HG03103 (cell line): ENCODE measurements at regions not wholly inside any gene's neighbourhood (a gene's known extent, or its start where the extent isn't known, plus 50 kb on each side); places are given as distances from the start of the nearest gene placed in this dataset.

ENCODE experiments used
- ATAC-seq: cut with Tn5 transposase; IDR thresholded peaks from one replicate; pipeline ENCODE4 v1.9.1; 2021; ENCODE audit warnings: low read depth; ENCODE audit not compliant: unreplicated experiment

DNA sequence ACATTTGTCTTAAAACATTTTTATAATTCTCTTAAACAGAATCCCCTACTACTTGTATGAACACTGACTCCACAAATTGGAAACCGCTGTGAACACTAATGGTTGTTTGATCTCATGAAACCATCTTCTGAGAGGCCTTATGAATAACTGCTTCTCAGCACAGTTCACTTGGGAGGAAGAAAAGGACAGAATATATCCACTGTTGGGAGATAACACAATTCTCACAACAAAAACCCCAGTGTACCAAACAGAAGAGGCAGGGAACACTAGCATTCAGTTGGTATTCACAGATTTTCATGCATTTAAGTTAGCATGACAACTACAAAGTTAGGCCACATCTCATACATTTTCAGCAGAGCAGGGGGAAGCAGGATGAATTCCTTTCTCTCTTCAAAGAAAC lies 89.0 kb upstream of the SELENOP start:
- ATAC-seq: no peak

DNA sequence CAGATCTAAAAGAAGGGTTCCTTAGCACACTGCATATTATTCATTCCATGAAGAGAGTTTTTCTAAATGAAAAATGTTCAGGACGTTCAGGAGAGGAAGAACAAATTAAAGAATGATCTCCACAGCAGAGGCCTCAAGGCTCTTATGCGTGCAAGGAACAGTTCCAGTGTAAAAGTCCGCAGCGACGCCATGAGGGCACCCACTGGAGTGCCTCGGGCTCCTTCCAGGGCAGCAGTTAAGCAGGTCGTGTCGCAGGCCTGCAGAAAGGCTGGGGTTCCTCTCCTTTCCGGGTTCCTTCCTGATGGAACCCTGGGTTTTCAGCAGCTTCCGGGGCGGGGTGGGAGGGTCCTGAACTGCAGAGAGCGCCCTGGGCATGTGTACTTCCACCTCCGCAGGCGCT lies 87.1 kb upstream of the SELENOP start:
- no peak for ATAC-seq

DNA sequence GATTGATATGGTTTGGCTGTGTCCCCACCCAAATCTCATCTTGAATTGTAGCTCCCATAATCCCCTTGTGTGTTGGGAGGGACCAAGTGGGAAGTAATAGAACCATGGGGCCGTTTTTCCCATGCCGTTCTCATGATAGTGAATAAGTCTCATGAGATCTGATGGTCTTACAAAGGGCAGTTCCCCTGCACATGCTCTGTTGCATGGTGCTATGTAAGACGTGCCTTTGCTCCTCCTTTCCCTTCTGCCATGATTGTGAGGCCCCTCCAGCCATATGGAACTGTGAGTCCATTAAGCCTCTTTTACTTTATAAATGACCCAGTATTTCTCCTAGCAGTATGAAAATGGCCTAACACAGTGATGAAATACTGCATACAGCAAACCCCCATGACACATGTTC lies 84.8 kb upstream of the SELENOP start:
- ATAC-seq: no peak

DNA sequence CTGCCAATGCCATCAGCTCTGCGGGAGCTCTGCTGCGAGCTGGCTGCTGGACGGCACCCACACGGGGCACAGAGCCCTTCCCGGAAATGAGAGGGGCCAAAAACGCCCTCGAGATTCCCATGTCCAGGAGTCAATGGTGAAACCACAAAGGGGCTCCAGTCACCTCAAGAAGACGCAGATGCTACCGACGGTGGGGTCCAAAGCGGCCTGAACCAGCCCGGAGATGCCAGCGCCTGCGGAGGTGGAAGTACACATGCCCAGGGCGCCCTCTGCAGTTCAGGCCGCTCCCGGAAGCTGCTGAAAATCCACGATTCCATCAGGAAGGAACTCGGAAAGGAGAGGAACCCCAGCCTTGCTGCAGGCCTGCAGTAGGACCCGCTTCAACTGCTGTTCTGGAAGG lies 82.4 kb upstream of the SELENOP start:
- no peak for ATAC-seq

DNA sequence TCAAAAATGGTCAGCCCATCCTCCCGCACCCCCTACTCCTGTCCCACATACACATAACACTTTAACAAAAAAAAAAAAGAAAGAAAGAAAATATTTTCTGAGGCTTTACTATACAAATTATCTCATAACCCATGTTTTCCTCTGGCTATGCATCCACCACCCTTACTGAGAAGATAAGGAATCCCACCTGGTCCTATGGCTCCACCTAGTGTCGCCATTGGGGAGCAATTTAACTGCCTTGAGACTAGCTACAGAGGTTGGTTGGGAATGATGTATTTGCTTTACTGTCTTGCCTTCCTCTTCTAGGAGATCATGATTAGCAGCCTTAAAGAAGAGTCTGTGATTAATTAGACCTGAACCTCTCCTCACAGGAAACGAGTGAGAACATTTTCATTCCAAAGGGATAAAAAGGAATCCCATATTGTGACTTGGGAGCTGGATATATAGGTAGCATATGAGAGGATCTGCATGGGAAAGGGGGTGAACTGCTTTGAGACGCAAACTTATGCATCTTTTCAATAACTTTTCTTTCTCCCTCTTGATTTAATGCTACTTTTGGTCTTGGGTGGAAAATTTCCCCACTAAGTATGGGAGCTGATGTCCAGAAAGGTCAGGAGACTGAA lies 77.7 kb upstream of the SELENOP start:
- ATAC-seq: peak; percentile 92

DNA sequence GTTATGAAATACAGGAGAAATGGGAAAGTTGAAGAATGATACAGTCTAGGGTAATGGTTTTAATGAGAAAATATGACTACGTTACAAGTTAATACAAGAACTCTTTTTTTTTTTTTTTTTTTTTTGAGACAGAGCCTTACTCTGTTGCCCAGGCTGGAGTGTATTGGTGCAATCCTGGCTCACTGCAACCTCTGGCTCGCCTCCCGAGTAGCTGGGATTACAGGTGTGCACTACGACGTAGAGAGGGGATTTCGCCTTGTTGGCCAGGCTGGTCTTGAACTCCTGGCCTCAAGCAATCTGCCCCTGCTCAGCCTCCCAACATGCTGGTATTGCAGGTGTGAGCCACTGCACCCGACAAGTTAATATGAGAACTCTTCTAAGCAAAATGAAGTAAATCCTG lies 77.1 kb upstream of the SELENOP start:
- ATAC-seq: no peak

DNA sequence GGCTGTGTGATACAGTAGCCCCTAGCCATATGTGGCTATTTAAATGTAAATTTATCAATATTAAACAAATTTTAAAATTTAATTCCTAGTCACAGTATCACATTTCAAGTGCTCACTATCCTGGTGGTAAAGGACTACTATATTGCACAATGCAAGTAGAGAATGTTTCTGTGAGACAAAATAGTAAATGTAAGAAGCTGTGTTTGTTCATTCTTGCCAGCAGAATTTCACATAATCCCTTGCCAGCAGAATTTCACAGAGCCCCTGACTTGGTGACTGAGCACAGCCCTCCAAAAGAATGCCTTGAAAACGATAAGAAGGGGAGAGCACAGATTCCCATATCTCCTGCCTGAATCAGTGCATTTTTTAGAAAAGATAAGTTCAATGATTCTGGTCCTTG lies 75.9 kb upstream of the SELENOP start:
- no peak for ATAC-seq

DNA sequence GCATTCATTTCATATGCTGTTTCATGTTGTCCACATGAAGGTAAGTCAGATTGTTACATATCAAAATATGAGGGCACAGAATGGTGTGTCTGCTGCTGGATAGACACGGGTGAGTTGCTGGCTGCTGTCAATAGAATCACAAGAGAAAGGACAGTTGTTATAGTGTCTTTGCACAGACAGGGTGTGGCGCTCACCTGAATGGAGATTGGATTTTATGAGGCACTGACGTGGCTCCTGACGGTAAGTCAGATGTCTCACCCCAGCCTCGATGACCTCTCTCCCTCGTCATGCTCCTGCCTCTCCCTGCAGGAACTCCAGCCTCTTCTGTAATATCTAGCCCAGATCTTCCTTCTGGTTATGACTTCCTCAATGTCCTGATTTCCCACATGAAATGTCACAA lies 75.4 kb upstream of the SELENOP start:
- no peak for ATAC-seq

DNA sequence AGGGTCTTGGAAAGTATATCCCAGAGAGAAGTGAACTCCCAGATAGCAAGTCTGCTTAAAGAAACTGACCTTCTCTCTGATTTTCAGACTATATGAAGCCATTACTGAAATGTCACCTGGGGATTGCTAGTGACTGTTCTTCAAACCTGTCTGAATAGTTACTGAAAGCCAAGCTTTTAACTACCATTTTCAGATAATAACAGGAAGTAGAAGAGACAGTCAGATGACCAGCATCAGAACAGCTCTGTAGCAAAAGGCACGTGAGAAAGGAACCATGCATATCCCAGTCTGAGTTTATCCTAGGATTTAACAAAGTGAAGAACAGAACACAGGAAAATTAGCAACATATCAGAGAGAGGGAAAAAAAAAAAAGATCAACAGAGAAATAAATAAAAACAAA lies 74.9 kb upstream of the SELENOP start:
- ATAC-seq: no peak

DNA sequence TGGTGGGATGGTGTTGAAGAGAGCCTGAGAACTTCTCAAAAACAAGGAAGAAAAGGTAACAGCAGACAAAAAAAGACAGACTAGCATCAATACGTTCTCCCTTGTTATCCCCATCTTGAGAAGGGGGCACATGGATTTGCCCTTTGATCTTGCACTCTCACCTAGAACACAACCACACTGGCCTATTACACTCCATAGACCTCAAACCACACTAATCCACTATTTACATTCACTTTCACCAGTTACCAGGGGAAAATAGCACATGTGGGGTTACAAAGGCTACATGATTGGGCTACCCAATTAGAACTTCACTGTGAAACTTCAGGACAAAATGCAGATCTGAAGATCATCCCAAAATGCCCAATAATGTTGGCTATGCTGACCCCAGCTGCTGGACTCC lies 72.6 kb upstream of the SELENOP start:
- no peak for ATAC-seq

DNA sequence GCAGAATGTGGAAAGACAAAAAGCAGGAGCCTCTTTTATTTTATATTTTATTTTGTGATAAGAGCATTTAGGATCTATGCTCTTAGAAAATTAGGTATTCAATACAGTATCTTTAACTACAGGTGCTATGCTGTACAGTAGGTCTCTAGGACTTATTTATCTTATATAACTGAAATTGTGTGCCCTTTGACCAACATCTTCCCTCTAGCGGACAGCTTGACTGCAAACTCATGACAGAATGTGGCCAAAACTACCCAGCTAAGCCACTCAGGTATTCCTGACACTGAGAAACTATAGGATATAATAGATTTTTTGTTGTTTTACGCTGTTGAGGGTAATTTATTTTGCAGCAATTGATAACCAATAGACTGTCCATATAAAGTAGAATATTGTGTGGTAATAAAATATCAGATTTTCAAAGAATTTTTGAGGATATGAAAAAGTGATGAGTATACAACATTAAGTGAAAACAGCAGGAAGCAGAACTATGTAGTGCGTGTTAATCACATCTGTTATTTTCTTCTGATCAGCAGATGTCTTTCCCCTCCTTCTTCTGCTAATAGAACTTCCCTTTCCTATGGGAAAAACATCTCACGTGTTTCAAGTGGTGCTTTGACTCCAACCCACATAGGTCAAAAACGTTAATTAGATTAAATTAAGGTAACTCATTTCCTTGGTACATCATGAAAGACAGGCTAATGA lies 69.9 kb upstream of the SELENOP start:
- ATAC-seq: no peak

DNA sequence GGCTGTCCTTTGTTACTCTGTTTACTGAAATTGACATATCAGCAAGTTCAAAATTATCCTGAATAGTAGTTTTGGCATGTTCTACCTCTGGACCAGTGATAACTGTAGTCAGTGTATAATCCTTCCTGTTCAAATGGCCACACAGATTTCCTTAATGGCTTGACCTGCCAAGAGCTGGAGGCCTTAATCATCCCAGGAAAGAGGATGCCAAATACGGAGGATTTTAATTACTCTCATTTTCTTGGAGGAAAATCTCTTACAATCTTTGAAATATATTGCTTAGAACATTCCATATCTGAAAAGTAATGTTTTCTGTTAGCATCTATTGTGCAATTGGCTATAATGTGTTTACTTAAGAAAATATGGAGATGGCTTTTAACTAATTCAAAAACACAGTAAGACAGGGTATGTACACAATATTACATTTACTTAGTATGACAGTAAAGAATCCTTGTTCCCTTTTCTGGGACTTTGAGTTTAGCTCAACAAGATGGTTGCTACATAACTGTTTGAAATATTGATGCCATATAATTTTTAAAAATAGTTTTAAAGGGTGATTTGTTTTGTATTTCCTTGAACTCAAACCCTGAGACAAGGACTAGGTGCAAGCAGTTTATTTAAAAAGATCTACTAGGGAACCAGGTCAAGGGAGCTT lies 68.9 kb upstream of the SELENOP start:
- ATAC-seq: no peak

DNA sequence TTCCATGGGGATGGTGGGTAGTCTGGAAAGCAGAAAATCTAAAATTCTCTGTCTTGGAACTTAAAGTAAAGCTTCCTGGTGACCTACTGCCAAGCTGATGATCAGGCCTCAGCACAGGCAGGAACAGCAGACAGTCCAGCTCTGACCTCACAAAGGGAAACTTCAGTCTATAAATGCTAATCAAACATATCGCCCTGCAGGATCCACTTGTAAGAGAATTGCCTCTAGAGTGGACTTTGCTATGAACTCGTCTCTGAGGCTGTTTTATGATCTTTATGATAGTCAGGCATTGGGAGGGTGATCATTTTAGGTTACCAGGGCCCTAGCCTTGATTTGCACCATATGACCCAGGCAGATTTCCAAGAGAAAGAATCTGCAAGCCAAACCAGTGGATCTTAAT lies 67.6 kb upstream of the SELENOP start:
- no peak for ATAC-seq

DNA sequence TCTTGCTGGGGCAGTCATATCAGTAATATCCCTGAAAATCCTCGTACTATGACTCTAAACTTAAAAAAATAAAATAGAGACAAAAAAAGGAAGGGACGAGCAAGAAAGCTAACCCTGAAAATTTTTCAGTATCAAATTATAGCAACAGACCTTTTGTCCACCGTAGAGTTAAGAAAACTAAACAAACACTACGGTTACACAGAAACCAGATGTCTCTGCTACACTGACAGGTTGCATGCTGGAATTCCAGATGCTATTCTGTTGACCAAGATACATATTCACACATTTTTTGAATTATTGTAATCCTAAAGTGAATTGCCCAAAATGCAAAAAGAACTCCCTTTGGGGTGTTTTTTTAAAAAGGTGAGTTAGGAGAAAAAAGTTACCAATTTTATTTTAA lies 66.9 kb upstream of the SELENOP start:
- no peak for ATAC-seq

DNA sequence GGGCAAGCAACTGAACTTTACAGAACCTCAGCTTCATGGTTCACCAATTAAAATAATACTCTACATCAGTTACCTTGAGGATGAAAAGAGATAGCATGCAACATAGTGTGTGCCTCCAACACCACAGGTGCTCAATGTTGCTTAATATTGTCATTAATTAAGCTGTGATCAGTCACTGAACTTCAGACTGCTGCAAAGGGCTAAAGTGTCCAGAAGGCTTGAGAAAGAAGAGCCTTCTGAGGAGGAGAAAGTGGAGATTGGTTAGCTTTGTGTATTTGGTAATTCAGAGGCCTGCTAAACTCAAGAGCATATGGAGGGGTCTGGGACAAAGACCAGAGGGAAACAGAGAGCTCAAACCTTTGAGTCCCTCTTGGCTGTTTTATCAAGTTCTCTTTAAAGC lies 66.3 kb upstream of the SELENOP start:
- no peak for ATAC-seq

DNA sequence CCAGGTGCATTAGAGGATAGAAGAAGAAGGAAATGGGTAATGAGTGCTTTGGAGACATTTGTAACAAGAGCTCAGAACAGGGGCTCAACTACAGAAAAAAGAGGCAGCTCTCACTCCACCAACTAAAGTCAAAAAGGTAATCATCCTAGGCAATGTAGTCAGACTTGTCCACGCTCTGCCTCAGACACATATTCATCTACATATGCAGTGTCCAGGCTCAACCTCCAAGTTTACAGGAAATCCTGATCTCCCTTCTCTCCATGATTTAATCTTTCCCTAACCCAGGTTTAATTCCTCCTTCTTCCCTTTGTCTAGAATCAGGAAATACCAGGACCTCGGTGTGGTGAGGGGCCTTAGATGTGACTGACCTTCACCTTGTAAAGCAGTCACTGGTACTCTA lies 65.7 kb upstream of the SELENOP start:
- ATAC-seq: no peak

DNA sequence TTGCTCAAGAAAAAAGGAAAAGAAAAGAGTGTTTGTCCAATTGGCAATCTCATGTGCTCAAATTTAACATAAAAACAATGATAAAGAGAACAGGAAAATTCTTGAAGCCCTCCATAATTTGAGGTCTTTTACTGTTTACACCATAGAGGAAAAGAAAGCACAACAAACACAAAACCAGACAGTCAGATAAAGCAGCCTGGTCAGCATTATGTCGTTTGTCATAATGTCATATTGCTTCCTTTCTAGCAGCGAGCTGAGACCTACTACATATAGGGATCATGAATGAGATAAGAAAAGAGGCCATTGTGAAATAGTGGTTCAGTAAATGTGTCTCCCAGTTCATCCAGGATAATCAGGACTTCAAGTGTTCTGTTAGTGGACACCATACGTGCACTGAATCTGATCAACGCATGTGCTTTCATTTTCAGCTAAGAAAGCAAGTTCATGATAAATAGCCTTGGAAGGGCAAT lies 64.7 kb upstream of the SELENOP start:
- no peak for ATAC-seq

DNA sequence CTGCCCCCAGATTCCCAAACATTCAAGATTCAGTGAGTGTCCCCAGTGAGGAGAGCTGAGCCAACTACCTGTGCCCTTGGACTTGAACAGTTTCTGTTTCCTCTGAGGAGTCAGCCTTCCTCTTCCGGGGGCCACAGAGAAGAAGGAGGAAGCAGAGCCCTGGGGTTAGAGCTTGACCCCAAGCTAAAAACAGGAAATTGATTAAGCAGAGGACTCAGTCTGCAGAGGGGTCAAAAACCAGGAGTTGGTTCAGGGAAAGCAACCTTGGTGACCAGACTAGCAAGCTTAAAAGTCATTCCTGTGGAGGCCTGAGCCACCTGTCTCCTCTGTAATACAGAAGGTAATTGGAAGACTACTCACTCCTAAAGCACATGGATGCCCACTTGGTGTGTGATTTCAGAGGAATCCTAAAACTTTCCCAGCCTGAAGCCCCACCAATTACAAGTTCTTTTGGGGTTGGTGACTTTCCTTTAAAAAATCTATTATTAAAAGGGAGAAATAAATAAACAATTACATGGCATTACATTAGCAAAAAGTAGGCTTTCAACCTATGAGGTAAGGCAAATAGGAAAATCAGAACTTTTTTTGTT lies 64.2 kb upstream of the SELENOP start:
- no peak for ATAC-seq

DNA sequence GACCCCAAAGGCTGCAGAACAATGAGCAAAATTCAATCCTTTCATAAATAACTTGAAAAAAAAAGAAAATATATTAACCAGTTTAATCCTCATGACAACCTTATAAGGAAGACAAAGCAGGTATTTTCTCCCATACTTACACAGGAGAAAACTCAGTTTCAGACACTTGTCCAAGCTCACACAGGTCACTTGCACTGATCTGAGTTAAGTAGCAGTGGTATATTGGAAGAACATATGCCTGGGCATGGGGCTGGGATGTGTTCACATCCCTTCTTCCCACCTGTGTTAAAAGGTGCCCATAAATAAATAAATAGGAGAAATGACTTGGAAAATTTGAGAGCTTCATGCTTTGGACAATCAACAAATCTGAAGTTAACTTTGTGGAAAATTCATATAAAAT lies 63.5 kb upstream of the SELENOP start:
- no peak for ATAC-seq

DNA sequence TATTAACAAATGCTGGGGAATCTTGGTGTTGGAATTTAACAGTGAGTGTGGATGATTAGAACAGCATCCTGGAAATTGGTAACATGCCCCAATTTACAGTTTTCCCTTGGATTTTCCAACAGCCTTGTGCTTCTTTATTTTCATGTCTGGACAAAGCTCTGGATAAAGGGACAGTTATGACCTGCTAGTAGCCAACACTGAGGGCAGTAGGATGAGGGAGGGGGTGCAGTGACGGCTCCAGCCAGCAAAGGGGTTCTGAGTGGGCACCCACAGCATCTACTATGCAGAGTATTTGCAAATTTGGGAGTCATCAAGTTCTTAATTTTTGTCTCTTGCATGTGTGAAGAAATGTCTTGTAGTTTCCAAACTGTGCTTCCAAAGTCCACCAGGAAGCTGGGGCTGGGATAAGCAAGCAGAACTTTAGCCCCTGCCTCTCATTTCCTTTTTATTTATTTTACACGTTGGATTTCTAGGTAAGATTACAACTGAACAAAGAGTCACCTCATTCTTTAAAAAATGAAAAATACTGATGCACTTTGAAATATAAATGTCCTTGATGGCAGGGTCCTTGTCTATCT lies 63.0 kb upstream of the SELENOP start:
- no peak for ATAC-seq

DNA sequence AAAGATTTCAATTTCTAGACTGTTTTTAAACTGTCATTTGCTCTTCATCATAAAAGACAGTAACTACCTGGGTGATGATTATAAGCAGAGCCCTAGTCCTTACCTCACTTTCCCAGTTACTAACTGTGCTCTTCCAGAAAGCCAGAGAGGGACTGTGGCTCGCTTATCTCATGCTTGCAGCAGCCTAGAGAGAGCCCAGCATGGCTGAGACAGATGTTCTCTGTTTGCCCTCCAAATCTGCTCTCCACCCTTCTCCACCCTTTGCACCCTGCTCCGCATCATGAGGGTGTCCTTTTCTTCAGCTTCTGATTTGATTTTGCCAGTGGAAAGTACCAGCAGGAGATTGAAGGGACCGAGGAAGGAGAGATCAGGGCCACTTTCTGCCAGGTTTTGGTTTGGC lies 61.2 kb upstream of the SELENOP start:
- ATAC-seq: no peak
